Upper lobe of left lung (tissue), 4 donors: ENCODE measurements at regions not wholly inside any gene's neighbourhood (a gene's known extent, or its start where the extent isn't known, plus 50 kb on each side); places are given as distances from the start of the nearest gene placed in this dataset.

Source experiments
- CTCF ChIP-seq, 6 experiments: fragments of 450-650 bp in 4 of 6; fragments of 200-600 bp in 2 of 6; sonication (generic) in 2 of 6; IDR thresholded peaks; one replicate each; pipeline ENCODE4 v1.5.1; 2016 to 2019; ENCODE audit warnings: antibody characterized with exemption in 6 of 6
- POLR2A ChIP-seq, 4 donors: fragments of 450-650 bp; IDR thresholded peaks; one replicate each; pipeline ENCODE4 v1.5.1; 2016 to 2017; ENCODE audit warnings: antibody characterized with exemption in 4 of 4, mild to moderate bottlenecking in 2 of 4
- POLR2AphosphoS5 ChIP-seq, 2 donors: sonication (generic); formaldehyde crosslinking; IDR thresholded peaks; one replicate each; pipeline ENCODE4 v1.5.1; 2017; ENCODE audit warnings: antibody characterized with exemption in 2 of 2

- TF ChIP-seq CTCF (IDR thresholded peaks at IDR 0.05) (no peak), POLR2A (IDR thresholded peaks at IDR 0.05) (no peak), POLR2AphosphoS5 (IDR thresholded peaks at IDR 0.05) (no peak)
These were observed 300.7 kb upstream of the RAB6C start for GRCh38 chr2:129678751-129679150.
